Fibroblast of skin of back (primary cell): ENCODE measurements at regions not wholly inside any gene's neighbourhood (a gene's known extent, or its start where the extent isn't known, plus 50 kb on each side); places are given as distances from the start of the nearest gene placed in this dataset.
A peak's percentile ranks its signal among the peaks of the same experiment; 100 is the strongest.

ENCODE experiments used
- DNase-seq: peaks from one replicate; pipeline ENCODE4 v3.0.0-alpha.2; 2013

- peak; percentile 93 for DNase-seq
Measured at GRCh38 chr7:24477398-24478136, 95.7 kb upstream of the PALS2 start.

DNA sequence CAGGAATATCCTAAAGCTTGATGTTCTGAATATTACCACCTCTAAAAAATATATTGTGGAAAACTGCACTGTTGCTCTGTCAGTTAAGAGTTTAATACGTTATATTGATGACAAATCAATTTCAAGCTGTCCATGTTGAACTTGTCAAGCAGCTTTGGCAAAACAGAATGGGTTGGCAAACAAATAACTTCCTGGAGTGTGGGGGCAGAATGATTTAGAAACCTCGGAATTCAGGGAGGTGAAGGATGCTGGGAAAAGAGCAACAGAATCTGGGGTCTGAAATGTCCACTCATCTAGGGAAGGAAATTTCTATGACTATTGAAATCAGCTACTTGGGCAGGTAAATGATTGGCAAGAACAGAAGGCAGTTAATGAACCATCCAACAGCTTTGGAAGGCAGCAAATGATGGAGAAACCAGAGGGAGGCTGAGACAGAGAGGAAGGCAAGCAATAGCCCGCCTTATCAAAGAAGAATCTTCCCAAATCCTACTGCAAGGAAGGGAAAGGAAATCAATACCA, 95.1 kb upstream of the PALS2 start:
- no peak for DNase-seq

- DNase-seq: no peak
Measured at GRCh38 chr7:24480501-24480900, 92.8 kb upstream of the PALS2 start.

- no peak for DNase-seq
Measured at GRCh38 chr7:24483804-24484203, 89.4 kb upstream of the PALS2 start.

- DNase-seq: no peak
Measured at GRCh38 chr7:24492576-24492975, 80.7 kb upstream of the PALS2 start.

DNA sequence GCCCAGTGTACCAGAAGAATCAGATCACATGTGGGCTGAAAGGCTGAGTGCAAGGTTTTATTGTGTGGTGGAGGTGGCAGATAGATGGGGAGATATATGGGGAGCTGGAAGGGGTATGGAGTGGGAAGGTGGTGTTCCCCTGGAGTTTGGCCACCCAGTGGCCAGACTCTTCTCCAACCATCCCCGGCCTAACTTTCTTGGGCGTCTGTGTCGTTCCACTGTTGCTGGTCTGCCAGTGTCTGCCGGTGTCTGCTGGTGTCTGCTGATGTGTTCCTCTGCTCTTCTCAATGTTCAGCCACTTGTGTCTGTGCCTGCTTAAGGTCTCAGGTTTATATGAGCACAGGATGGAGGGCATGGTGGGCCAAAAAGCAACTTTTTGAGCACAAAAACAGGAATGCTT, 78.4 kb upstream of the PALS2 start:
- DNase-seq: no peak

DNA sequence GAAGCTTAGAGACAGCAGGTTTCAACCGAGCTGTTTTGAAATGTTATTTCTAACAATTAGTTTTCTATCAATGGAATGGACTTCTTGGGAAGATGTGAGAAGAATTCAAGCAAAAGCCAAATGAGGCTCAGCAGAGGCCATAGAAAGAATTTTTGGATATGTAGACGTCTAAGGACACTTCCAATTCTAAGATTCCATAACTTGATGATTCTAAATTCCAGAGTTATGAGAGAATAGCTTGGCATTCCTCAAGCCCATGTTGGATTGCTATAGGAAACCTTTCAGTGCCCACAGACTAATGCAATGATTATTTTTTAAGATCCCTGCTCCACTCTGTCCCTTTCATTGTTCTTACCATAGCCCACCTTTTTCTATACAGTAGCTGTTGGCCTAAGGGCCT, 77.2 kb upstream of the PALS2 start:
- peak; percentile 58 for DNase-seq

- DNase-seq: no peak
Measured at GRCh38 chr7:24498439-24498838, 74.8 kb upstream of the PALS2 start.

DNA sequence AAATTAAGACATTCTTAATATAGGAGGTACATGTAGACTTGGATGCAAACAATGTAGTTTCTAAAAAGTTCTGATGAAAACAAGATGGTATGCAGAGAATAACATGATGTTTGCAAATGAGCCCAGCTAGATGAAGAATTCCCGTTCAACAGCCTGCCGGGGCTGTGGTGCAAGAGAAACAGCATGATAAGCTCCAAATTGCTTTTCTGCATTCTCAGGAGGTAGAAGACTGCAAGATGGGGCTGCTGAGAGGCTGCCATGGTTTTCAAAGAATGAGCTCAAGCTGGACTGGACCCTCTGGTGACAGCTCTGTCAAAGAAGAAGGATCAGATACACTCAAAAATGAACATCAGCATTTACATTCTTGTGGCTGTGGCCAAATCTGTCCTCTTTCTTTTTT, 73.4 kb upstream of the PALS2 start:
- no peak for DNase-seq

- DNase-seq: no peak
Measured at GRCh38 chr7:24500599-24500998, 72.7 kb upstream of the PALS2 start.

DNA sequence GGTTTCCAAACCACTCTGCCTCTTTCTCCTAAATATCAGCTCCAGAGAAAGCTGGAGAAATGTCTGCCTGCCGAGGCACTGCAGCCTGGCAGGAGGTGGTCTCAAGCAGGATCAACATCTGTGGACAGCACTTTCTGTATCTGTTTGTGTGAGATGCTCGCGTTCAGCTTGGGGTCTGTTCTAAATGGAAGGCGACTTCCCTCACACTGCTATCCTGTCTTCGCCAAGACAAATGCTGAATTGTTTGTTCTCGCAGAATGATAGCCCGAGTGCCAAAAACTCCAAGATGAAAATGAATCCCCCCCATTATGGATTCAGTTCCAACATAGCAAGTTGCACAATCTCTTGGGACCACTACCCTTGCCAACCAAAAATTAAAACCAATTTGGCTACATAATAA, 72.2 kb upstream of the PALS2 start:
- DNase-seq: no peak

- no peak for DNase-seq
Measured at GRCh38 chr7:24501443-24502134, 71.7 kb upstream of the PALS2 start.

- DNase-seq: no peak
Measured at GRCh38 chr7:24502135-24502488, 71.1 kb upstream of the PALS2 start.

DNA sequence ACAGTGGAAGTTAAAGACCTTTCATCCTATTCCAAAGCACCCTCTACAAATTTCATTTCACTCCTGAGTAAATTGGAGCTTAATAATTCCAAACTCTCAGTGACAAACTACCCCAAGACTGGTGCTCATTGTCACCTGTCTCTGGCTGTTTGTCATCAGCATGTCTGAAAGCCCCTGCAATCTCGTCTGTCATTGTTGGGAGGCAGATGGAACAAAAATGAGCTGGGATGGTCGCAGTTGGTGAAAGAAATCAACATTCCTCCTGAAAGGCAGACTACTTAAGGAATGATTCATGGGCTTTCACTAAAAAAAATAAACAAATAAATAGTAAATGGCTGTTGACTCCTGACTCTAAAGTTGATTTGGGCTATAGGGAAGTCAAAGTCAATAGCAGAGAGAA, 69.7 kb upstream of the PALS2 start:
- DNase-seq: no peak

GRCh38 chr7:24504040-24504439, 69.2 kb upstream of the PALS2 start:
- no peak for DNase-seq

- DNase-seq: no peak
Measured at GRCh38 chr7:24504836-24505235, 68.4 kb upstream of the PALS2 start.

GRCh38 chr7:24505968-24506367, 67.3 kb upstream of the PALS2 start:
- DNase-seq: no peak

DNA sequence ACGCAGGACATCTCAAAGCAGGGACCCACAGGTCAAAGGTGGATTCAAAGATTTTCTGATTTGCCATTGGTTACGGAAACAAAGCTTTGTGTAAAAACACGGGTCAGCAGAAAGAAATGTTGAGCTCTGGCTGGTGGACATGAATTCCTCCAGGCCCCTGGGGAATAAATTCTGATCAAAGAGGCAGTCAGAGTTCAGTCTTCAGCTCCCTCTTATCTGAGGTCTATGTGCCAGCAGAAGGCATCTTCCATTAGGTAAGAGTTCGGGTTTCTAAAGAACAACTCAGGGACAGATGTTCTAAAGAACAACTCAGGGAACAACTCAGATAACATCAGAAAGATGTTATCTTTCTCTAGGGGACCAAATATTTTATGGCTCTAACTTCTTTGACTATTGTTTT, 64.9 kb upstream of the PALS2 start:
- no peak for DNase-seq

GRCh38 chr7:24510759-24511158, 62.5 kb upstream of the PALS2 start:
- DNase-seq: no peak

DNA sequence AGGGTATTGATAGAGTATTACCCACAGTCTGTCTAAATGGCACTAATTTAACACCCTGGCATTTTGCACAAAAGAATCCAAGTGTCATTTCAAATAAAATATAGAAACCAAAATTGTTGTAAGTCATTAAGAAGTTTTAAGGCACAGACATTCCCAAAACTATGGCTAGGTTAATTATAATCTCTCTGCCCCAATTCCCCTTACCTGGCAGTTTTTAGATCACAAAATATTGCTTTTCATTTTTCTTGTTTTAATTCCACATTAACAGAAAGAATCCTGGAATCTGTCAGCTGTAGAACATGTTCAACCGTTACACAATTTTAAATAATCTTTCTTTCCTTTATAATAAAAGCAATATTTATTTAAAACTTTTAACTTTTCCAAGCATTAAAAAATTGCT, 56.1 kb upstream of the PALS2 start:
- no peak for DNase-seq

DNA sequence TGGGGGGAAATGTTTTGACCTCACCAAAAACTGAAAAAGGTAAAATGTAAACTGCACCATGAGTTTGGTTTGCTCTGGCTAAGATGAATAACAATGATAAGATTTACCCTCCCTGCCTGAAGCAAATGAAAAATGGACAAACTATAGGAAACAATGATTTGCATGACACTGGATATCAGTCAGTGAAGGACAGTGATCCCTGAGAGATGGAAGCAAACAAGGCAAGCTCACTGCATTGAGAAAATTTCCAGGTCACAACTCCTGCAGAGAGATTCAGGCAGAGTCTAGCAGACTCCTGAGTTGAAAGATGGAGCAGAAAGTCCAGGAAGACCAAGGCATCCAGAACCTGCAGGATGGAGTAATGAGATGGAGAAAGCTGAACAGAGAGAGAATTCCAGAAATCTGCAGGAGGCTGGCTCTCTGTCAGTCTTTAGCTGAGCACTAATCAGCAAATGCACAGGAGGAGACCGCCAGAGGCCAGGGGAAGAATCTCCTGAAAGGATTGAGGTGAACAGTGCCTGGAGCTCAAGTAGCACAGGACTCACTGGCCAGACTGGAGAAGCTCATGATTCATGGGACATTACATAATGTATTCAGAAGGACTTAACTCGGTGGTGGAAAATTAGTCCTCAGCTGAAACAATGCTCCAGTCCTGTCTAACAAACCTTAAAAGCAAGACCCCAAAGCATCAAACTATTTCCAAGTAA, 51.2 kb upstream of the PALS2 start:
- no peak for DNase-seq
